ENCODE measurements at regions not wholly inside any gene's neighbourhood (a gene's known extent, or its start where the extent isn't known, plus 50 kb on each side); places are given as distances from the start of the nearest gene placed in this dataset.

- Histone ChIP-seq H3K9me3 (ENCODE audit: control insufficient read depth, insufficient read depth, low read length) (no peaks in the 10 kb centered on the region), H3K4me3 (ENCODE audit: insufficient read depth, low read depth, low read length) (no peak overlapping the region), H2BK20ac (ENCODE audit: low read depth, low read length) (no peak overlapping the region), H4K91ac (ENCODE audit: insufficient read depth, low read depth, low read length) (no peak overlapping the region), H3K27ac (ENCODE audit: insufficient read depth, low read length) (no peak overlapping the region), H4K8ac (ENCODE audit: low read depth in 2 of 2, low read length in 2 of 2) (no peak overlapping the region), H3K79me1 (ENCODE audit: low read depth in 1 of 2, low read length in 2 of 2) (no peaks in the 10 kb centered on the region), H3K9me1 (ENCODE audit: insufficient read depth, low read length) (no peaks in the 10 kb centered on the region), H3K9ac (ENCODE audit: low read depth, low read length) (no peak overlapping the region), H3K18ac (ENCODE audit: low read depth, low read length) (no peak overlapping the region), H4K5ac (ENCODE audit: low read depth, low read length) (no peak overlapping the region), H3K4ac (ENCODE audit: low read depth, low read length) (no peak overlapping the region), H2AK5ac (ENCODE audit: low read depth, low read length) (no peak overlapping the region), H3K27me3 (ENCODE audit: control insufficient read depth, insufficient read depth, low read length) (no peaks in the 10 kb centered on the region), H3K36me3 (ENCODE audit: control insufficient read depth, insufficient read depth, low read length) (no peaks in the 10 kb centered on the region), H3K23ac (ENCODE audit: low read depth, low read length) (no peak overlapping the region), H3K4me2 (ENCODE audit: low read depth, low read length) (no peak overlapping the region), H2BK15ac (ENCODE audit: low read depth, low read length) (no peak overlapping the region), H2BK5ac (ENCODE audit: low read depth, low read length, poor library complexity, severe bottlenecking) (no peak overlapping the region), H3K14ac (replicated peaks; ENCODE audit: low read depth, low read length) (no peak overlapping the region), H3K56ac (ENCODE audit: extremely low read depth, insufficient read depth, low read length) (no peak overlapping the region), H3K4me1 (ENCODE audit: control insufficient read depth, insufficient read depth, low read length) (no peaks in the 10 kb centered on the region), H2AK9ac (replicated peaks; ENCODE audit: low read depth, low read length, poor library complexity) (no peak overlapping the region), H4K20me1 (ENCODE audit: insufficient read depth, low read length) (no peaks in the 10 kb centered on the region), H2AFZ (replicated peaks; ENCODE audit: low read length, poor library complexity) (no peak overlapping the region), H2BK120ac (ENCODE audit: low read depth, low read length) (no peak overlapping the region)
- DNase-seq = no peak
- ChIA-PET CTCF (no interaction called here), POLR2A (ENCODE audit: unreplicated experiment) (no interaction called here)
- WGBS, 2 experiments (ENCODE audit: extremely low coverage in 2 of 2, insufficient read length in 1 of 2) = no CpG with 5 or more reads among the region's 2 CpGs
- intact Hi-C loops (cut with micrococcal nuclease) = no loop called here
- in situ Hi-C loops (cut with MboI; ENCODE audit: low sequenced_read_pairs) = no loop called here
- BruUV-seq (replicated peaks) = no TSS peak
- TF ChIP-seq BHLHE40 (IDR thresholded peaks at IDR 0.05; ENCODE audit: low read depth, low read length) (no peak), MAFK (IDR thresholded peaks at IDR 0.05; ENCODE audit: low read depth, low read length) (no peak), ELK1 (IDR thresholded peaks at IDR 0.05; ENCODE audit: borderline replicate concordance, low read depth, low read length) (no peak), SMC3 (IDR thresholded peaks at IDR 0.05; ENCODE audit: low read depth, low read length) (no peak), NFE2L2 (IDR thresholded peaks at IDR 0.05; ENCODE audit: low read depth, low read length) (no peak), POLR2A (IDR thresholded peaks at IDR 0.05; ENCODE audit: low read depth, low read length) (no peak), MXI1 (IDR thresholded peaks at IDR 0.05; ENCODE audit: borderline replicate concordance, low read depth, low read length) (no peak), USF2 (IDR thresholded peaks at IDR 0.05; ENCODE audit: low read depth, low read length) (no peak), RCOR1 (IDR thresholded peaks at IDR 0.05; ENCODE audit: insufficient replicate concordance, low read length) (no peak), RFX5 (IDR thresholded peaks at IDR 0.05; ENCODE audit: low read depth, low read length) (no peak)
- ATAC-seq (ENCODE audit: low read depth) = no peak
- dilution Hi-C loops (cut with HindIII; ENCODE audit: low sequenced_read_pairs, unreplicated experiment) = no loop called here
Measured at GRCh38 chr6:126529637-126530362, 189.9 kb downstream of the CENPW start.
